Psoas muscle (tissue), 7 donors: ENCODE measurements at regions not wholly inside any gene's neighbourhood (a gene's known extent, or its start where the extent isn't known, plus 50 kb on each side); places are given as distances from the start of the nearest gene placed in this dataset.

ENCODE experiments used
- ATAC-seq, 4 donors: fragments of 200-7000 bp; cut with Tn5 transposase; one replicate each; pipeline ENCODE4 v1.9.1; 2020; ENCODE audit warnings: moderate library complexity in 3 of 4, mild to moderate bottlenecking in 2 of 4
- DNase-seq, 2 donors: peaks; one replicate each; pipeline ENCODE4 v3.0.0-alpha.2; 2020
- H3K27ac ChIP-seq: fragments of 200-600 bp; one replicate; pipeline ENCODE4 v1.8.0; 2022
- H3K27me3 ChIP-seq, 3 donors: fragments of 200-600 bp in 1 of 3; one replicate each; pipeline versions ENCODE4 v1.6.1 to v1.8.0; 2013 to 2022; ENCODE audit warnings: low read length in 2 of 3, mild to moderate bottlenecking in 2 of 3, moderate library complexity in 1 of 3; ENCODE audit not compliant: insufficient read depth in 3 of 3
- H3K36me3 ChIP-seq, 2 donors: fragments of 200-600 bp in 1 of 2; one replicate each; pipeline versions ENCODE4 v1.6.1 to v1.8.0; 2013 to 2022; ENCODE audit warnings: low read depth in 1 of 2, mild to moderate bottlenecking in 1 of 2, moderate library complexity in 1 of 2; ENCODE audit not compliant: insufficient read depth in 1 of 2
- H3K4me1 ChIP-seq: fragments of 200-600 bp; one replicate; pipeline ENCODE4 v1.8.0; 2022
- H3K4me3 ChIP-seq: fragments of 200-600 bp; one replicate; pipeline ENCODE4 v1.8.0; 2022; ENCODE audit warnings: mild to moderate bottlenecking
- H3K9me3 ChIP-seq: fragments of 200-600 bp; one replicate; pipeline ENCODE4 v1.8.0; 2022
- CTCF ChIP-seq: fragments of 200-600 bp; IDR thresholded peaks from one replicate; pipeline ENCODE4 v1.8.0; 2022; ENCODE audit warnings: antibody characterized with exemption
- WGBS, 3 donors: extraction: QIAGEN DNeasy Blood & Tissue Kit; methylation state at CpG; one replicate each; pipeline versions ENCODE4 v1.1.6 to v1.1.7; 2013; 5-methylcytosine and 5-hydroxymethylcytosine counted together
- intact Hi-C, 2 donors: fragments of 100-400 bp; cut with DNase I; formaldehyde crosslinking; loops; one replicate each; pipeline versions ENCODE4 v1.11.0 to v1.14.2; 2022
- donor health status: healthy with polysubstance abuse.
- donor health status: DM: no; HTN: no; CAD: no; lungs with moderate emphysema.
- donor health status: Bipolar disorder and iron deficiency.
- donor health status: healthy.
- donor health status: DM: yes; HTN: yes; CAD: no.
- donor health status: DM: no; HTN: no; CAD: no.
- donor health status: DM: yes; HTN: yes; CAD: no.

DNA sequence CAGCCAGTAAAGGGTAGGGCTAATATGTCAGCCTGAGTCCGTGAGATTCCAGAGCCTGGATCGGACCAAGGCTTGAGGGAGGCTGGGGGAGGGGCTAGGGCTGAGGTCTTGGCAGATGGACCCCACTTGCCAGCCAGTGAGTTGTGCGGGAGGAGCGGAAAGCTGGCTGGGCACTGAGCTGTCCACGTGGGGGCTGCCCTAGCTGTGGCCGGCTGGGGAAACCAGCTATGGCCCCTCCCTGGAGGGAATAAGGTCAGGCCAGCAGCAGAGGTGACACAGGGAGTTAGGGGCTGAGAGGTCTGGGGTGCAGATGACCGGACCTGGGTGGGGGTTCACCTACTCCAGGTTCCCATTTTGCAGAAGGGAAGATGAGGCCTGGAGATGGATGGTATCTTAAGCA is 77.3 kb downstream of the UNCX start:
- Histone ChIP-seq H3K27ac (no peak overlapping the region), H3K36me3 (no peaks in the 10 kb centered on the region), H3K9me3 (no peaks in the 10 kb centered on the region), H3K4me1 (no peaks in the 10 kb centered on the region), H3K4me3 (no peak overlapping the region), H3K27me3 (peaks cover 0 to 49% (median 15%) of the 10 kb centered on the region in 3 donors)
- 48 to 54% (median 52%) methylated on average over 7 of the region's 7 CpGs for WGBS, 3 donors
- ATAC-seq (no peak), DNase-seq (peak in 1 of 2 donors; percentile 32)
- TF ChIP-seq CTCF: no peak
- intact Hi-C loops: no loop called here

DNA sequence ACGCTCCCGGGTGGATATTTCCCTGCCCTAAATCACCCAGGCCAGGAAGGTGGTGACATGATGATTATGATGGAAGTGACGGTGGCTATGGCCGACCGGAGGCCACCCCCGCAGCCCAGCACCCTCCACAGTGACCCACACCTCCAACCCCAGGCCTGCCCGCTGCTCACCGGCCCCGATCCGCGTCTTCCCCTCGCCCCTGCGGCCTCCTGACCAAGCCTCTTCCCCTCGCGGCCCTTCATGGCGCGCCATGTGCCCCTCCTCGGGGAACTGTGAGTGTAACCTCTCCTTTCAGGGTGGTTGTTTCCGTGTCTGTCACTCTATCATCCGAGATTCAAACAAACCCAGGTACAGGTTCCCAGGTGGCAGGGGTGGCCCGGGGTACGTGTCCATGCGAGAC is 78.3 kb downstream of the UNCX start:
- H3K27ac ChIP-seq: no peak overlapping the region

GRCh38 chr7:1311406-1312135 is 78.9 kb downstream of the UNCX start:
- Histone ChIP-seq H3K4me1 (no peaks in the 10 kb centered on the region), H3K9me3 (no peaks in the 10 kb centered on the region), H3K27me3 (peaks cover 0 to 52% (median 15%) of the 10 kb centered on the region in 3 donors), H3K4me3 (no peak overlapping the region), H3K27ac (no peak overlapping the region), H3K36me3 (no peaks in the 10 kb centered on the region)
- intact Hi-C loops: no loop called here
- ATAC-seq (no peak), DNase-seq (peak in 1 of 2 donors; percentile 30)
- 37 to 47% (median 43%) methylated on average over 24 to 32 of the region's 32 CpGs for WGBS, 3 donors
- TF ChIP-seq CTCF: no peak

More for the DNA sequence above, 78.3 kb downstream of the UNCX start:
- 76 to 83% (median 82%) methylated on average over 23 of the region's 23 CpGs for WGBS, 3 donors
- DNase-seq (peak in 1 of 2 donors; percentile 26), ATAC-seq (no peak)
- TF ChIP-seq CTCF: no peak
- peaks cover 0 to 52% (median 15%) of the 10 kb centered on the region in 3 donors for H3K27me3 ChIP-seq
- no peak overlapping the region for H3K4me3 ChIP-seq
- H3K36me3 ChIP-seq: no peaks in the 10 kb centered on the region
- H3K4me1 ChIP-seq: no peaks in the 10 kb centered on the region
- no peaks in the 10 kb centered on the region for H3K9me3 ChIP-seq
- intact Hi-C loops: no loop called here

DNA sequence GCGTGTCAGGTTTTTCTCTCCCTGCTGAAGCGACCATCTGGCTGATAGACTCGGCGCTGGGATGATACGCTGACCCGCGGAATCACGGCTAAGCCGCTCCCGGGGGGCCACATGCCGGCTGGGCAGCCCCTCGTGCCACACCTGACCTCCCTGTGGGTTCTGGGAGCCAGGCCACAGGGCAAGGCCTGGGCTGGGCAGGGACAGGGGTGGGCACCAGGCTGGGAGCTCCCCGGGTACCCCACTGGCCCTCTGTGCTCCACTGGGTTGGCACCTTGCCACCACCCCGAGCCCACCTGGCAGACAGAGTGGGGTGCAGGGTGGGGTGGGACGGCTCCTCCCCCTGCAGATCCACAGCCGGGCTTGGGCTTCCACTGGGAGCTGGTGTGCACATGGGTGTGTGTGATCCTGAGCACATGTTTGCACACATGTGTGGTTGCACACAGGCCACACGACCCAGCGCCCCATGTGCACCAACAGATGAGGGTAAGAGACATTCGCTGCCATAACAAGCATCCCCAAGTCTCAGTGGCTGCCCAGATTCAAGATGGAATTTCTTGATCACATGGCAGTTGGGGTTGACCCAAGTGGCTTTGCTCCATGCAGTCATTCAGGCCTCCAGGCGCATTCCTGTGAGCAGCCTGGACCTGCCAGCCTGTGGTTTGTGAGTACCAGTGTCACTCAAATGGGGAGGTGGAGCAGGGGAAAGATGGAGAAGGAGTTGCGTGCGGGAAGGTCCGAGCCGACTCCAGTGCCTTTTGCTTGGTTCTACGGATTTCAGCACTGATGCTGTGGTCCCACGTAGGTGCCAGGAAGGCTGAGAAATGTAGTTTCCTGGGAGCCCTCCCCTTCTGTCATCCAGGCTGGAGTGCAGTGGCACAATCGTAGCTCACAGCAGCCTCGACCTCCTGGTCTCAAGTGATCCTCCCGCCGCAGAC is 79.7 kb downstream of the UNCX start:
- Histone ChIP-seq H3K27me3 (peaks cover 0 to 52% (median 12%) of the 10 kb centered on the region in 3 donors), H3K4me1 (no peaks in the 10 kb centered on the region), H3K9me3 (no peaks in the 10 kb centered on the region), H3K4me3 (no peak overlapping the region), H3K36me3 (no peaks in the 10 kb centered on the region), H3K27ac (no peak overlapping the region)
- DNase-seq: peak in 1 of 2 donors; percentile 50
- intact Hi-C loops: no loop called here
- WGBS, 3 donors: 55 to 70% (median 62%) methylated on average over 28 to 30 of the region's 30 CpGs
- ATAC-seq: no peak
- TF ChIP-seq CTCF: no peak
